HCT116 (cell line): ENCODE measurements at regions not wholly inside any gene's neighbourhood (a gene's known extent, or its start where the extent isn't known, plus 50 kb on each side); places are given as distances from the start of the nearest gene placed in this dataset.
A peak's percentile ranks its signal among the peaks of the same experiment; 100 is the strongest.

Source experiments
- ATAC-seq: fragments of 200-7000 bp; cut with Tn5 transposase; 2 replicates; pipeline ENCODE4 v1.9.1; 2020; ENCODE audit warnings: mild to moderate bottlenecking, moderate library complexity
- BruUV-seq: library from RNA; stranded (reverse); fragments of 400-500 nt; replicated peaks from 2 replicates; lab custom pipeline; 2021; lab: Mats Ljungman, UMichigan
- CTCF ChIA-PET: fragments of 300-600 bp; sonication (Branson Sonifier 250); formaldehyde crosslinking; loops from one replicate; lab custom pipeline; 2021; ENCODE audit warnings: antibody characterized with exemption; lab: Charles Lee
- POLR2A ChIA-PET: fragments of 300-600, 350-600 bp; sonication (Branson Sonifier 250); formaldehyde crosslinking; loops from one replicate; lab custom pipeline; 2021; ENCODE audit warnings: antibody characterized with exemption; lab: Charles Lee
- RAD21 ChIA-PET, 2 experiments: fragments of 300-600 bp; sonication (Branson Sonifier 250); formaldehyde crosslinking; loops; one replicate each; lab custom pipeline; 2023; ENCODE audit warnings: low total read pairs in 2 of 2; ENCODE audit not compliant: uncharacterized antibody in 2 of 2, unreplicated experiment in 2 of 2, low non-redundant PET in 1 of 2; lab: Charles Lee
- DNase-seq: peaks from one replicate; pipeline ENCODE4 v3.0.0-alpha.2; 2010; ENCODE audit warnings: low read depth, low spot score
- H2AFZ ChIP-seq: fragments of 200-600 bp; shearing (Covaris generic), sonication (generic); 2 replicates; pipeline ENCODE4 v1.6.1; 2017; ENCODE audit warnings: low read depth, mixed run types, mixed read lengths, antibody characterized with exemption, low read length; ENCODE audit not compliant: poor library complexity, severe bottlenecking
- H3K27ac ChIP-seq: 2 replicates; pipeline ENCODE4 v1.5.1; 2012; ENCODE audit warnings: low read depth, low read length
- H3K27me3 ChIP-seq: fragments of 200-600 bp; sonication (generic); 2 replicates; pipeline ENCODE4 v1.6.1; 2016; ENCODE audit warnings: mixed run types, low read length, mixed read lengths; ENCODE audit not compliant: insufficient read depth
- H3K36me3 ChIP-seq, 2 experiments: fragments of 200-500 bp in 1 of 2; fragments of 200-600 bp in 1 of 2; sonication (Bioruptor generic) in 1 of 2; sonication (generic) in 1 of 2; 2 replicates each; pipeline versions ENCODE4 v1.5.1 to v1.6.1; 2014 to 2016; ENCODE audit warnings: low read length in 2 of 2, inconsistent platforms in 1 of 2, mixed read lengths in 1 of 2, mixed run types in 1 of 2; ENCODE audit not compliant: insufficient read depth in 2 of 2, control insufficient read depth in 1 of 2
- H3K4me1 ChIP-seq, 2 experiments: fragments of 200-600 bp in 1 of 2; sonication (generic) in 1 of 2; 2 replicates each; pipeline versions ENCODE4 v1.5.1 to v1.6.1; 2012 to 2017; ENCODE audit warnings: low read length in 2 of 2, inconsistent platforms in 1 of 2, mild to moderate bottlenecking in 1 of 2, mixed read lengths in 1 of 2, mixed run types in 1 of 2, moderate library complexity in 1 of 2; ENCODE audit not compliant: insufficient read depth in 2 of 2, control insufficient read depth in 1 of 2
- H3K4me2 ChIP-seq: fragments of 200-600 bp; sonication (generic); 2 replicates; pipeline ENCODE4 v1.6.1; 2017; ENCODE audit warnings: mixed run types, low read length, mixed read lengths
- H3K4me3 ChIP-seq, 2 experiments: fragments of 200-600 bp in 1 of 2; sonication (generic) in 1 of 2; replicated peaks in 1 of 2; 2 replicates each; pipeline ENCODE4 v1.5.1; 2011 to 2016; ENCODE audit warnings: low read length in 2 of 2, control low read depth in 1 of 2, low read depth in 1 of 2, mild to moderate bottlenecking in 1 of 2, mixed read lengths in 1 of 2, mixed run types in 1 of 2
- H3K79me2 ChIP-seq: fragments of 200-600 bp; sonication (generic); 2 replicates; pipeline ENCODE4 v1.6.1; 2017; ENCODE audit warnings: mild to moderate bottlenecking, mixed run types, low read length, moderate library complexity, mixed read lengths; ENCODE audit not compliant: insufficient read depth
- H3K9ac ChIP-seq: fragments of 200-600 bp; sonication (generic); 2 replicates; pipeline ENCODE4 v1.6.1; 2016; ENCODE audit warnings: low read length, mixed read lengths
- H3K9me2 ChIP-seq: fragments of 200-600 bp; sonication (generic), shearing (Covaris generic); 2 replicates; pipeline ENCODE4 v1.6.1; 2017; ENCODE audit warnings: mixed run types, mild to moderate bottlenecking, moderate library complexity; ENCODE audit not compliant: insufficient read depth
- H3K9me3 ChIP-seq, 2 experiments: fragments of 200-500 bp in 1 of 2; fragments of 200-600 bp in 1 of 2; sonication (Bioruptor generic) in 1 of 2; sonication (generic) in 1 of 2; 2 replicates each; pipeline ENCODE4 v1.6.1; 2014 to 2017; ENCODE audit warnings: low read length in 2 of 2, mixed read lengths in 2 of 2, inconsistent platforms in 1 of 2, low read depth in 1 of 2, mild to moderate bottlenecking in 1 of 2, mixed run types in 1 of 2, moderate library complexity in 1 of 2; ENCODE audit not compliant: control insufficient read depth in 1 of 2, insufficient read depth in 1 of 2
- H4K20me1 ChIP-seq: fragments of 200-600 bp; sonication (generic), shearing (Covaris generic); 2 replicates; pipeline ENCODE4 v1.6.1; 2017; ENCODE audit warnings: mixed run types, mild to moderate bottlenecking, moderate library complexity; ENCODE audit not compliant: insufficient read depth
- EZH2 ChIP-seq: fragments of 200-600 bp; sonication (generic); IDR thresholded peaks from 2 replicates; pipeline ENCODE4 v1.6.1; 2017; ENCODE audit warnings: antibody characterized with exemption, mixed run types
- YY1 ChIP-seq: IDR thresholded peaks from 2 replicates; pipeline ENCODE4 v1.6.1; 2011; ENCODE audit warnings: low read length, low read depth, moderate library complexity, mild to moderate bottlenecking; ENCODE audit not compliant: insufficient replicate concordance; ENCODE audit errors: extremely low read depth
- intact Hi-C: fragments of 100-400 bp; cut with micrococcal nuclease; formaldehyde crosslinking; loops from 2 replicates; pipeline ENCODE4 v1.10.0; 2022
- TF ChIP-seq, protein P1 (sequence below): IDR thresholded peaks from 2 replicates; pipeline ENCODE4 v1.6.1; 2011; ENCODE audit warnings: mild to moderate bottlenecking, low read length, moderate library complexity; ENCODE audit not compliant: insufficient replicate concordance; ENCODE audit errors: extremely low read depth
- TF ChIP-seq, protein P2 (sequence below): IDR thresholded peaks from 2 replicates; pipeline ENCODE4 v1.6.1; 2012; ENCODE audit warnings: low read depth
- TF ChIP-seq, protein P3 (sequence below), 3 experiments: fragments of 200-600 bp in 1 of 3; sonication (generic) in 1 of 3; IDR thresholded peaks in 2 of 3; conservative IDR thresholded peaks in 1 of 3; 2 replicates each; pipeline ENCODE4 v1.5.1; 2012 to 2017; ENCODE audit warnings: low read depth in 2 of 3, low read length in 2 of 3, antibody characterized with exemption in 1 of 3, borderline replicate concordance in 1 of 3, control low read depth in 1 of 3, mild to moderate bottlenecking in 1 of 3, mixed read lengths in 1 of 3, mixed run types in 1 of 3, moderate library complexity in 1 of 3; ENCODE audit not compliant: insufficient read depth in 1 of 3

DNA sequence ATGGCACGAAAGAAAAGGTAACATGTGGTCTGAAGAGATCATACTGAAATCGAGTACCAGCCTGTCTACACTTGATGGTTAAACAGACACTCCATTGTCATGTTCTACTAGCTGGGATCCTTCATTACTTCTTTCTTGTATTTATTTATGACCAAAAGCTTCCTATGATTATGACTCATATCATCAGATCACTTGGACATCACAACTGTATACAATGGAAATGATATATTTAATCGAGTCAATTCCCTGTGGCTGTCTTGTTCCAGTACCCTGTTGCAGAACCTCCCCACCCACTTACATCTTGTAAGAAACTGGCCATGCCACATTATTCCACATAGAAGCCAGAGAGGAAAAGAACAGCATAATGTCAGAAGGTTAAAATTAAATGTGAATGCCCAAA, 358.9 kb downstream of the ZEB2 start:
- Histone ChIP-seq H3K27ac (no peak overlapping the region), H3K9me3 (no peaks in the 10 kb centered on the region), H3K79me2 (no peaks in the 10 kb centered on the region), H3K4me3 (no peak overlapping the region), H3K4me1 (no peaks in the 10 kb centered on the region), H3K27me3 (no peaks in the 10 kb centered on the region), H4K20me1 (no peaks in the 10 kb centered on the region), H2AFZ (no peak overlapping the region), H3K9ac (no peak overlapping the region), H3K36me3 (no peaks in the 10 kb centered on the region), H3K4me2 (no peak overlapping the region), H3K9me2 (peaks cover 5% of the 10 kb centered on the region)
- CTCF ChIA-PET: no interaction called here
- POLR2A ChIA-PET: no interaction called here
- TF ChIP-seq, protein P1, sequence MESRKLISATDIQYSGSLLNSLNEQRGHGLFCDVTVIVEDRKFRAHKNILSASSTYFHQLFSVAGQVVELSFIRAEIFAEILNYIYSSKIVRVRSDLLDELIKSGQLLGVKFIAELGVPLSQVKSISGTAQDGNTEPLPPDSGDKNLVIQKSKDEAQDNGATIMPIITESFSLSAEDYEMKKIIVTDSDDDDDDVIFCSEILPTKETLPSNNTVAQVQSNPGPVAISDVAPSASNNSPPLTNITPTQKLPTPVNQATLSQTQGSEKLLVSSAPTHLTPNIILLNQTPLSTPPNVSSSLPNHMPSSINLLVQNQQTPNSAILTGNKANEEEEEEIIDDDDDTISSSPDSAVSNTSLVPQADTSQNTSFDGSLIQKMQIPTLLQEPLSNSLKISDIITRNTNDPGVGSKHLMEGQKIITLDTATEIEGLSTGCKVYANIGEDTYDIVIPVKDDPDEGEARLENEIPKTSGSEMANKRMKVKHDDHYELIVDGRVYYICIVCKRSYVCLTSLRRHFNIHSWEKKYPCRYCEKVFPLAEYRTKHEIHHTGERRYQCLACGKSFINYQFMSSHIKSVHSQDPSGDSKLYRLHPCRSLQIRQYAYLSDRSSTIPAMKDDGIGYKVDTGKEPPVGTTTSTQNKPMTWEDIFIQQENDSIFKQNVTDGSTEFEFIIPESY: no peak
- DNase-seq: no peak
- no TSS peak for BruUV-seq
- no peak for ATAC-seq
- intact Hi-C loops: no loop called here
- RAD21 ChIA-PET: no interaction called here

DNA sequence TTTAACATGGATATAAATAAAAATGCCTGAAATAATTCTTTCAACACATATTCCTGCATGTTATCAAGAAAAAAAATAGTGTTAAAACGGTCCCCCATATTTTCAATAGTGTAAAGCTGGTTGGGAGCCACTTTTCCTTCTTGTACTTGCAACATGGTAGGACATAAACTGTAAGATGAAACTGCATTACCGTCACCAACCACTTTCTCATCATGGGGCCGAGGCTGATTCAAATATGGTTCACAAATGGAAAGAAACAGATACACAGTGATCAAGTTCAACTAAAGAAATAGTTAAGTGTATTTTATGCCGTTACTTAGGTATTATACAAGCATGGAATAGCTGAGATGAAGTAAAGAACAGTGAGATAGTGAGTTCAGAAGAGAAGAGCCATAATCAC, 360.7 kb downstream of the ZEB2 start:
- CTCF ChIA-PET: no interaction called here
- H3K9me2 ChIP-seq: peaks cover 5% of the 10 kb centered on the region
- H3K4me2 ChIP-seq: no peak overlapping the region
- intact Hi-C loops: no loop called here
- no peak for DNase-seq
- no TSS peak for BruUV-seq
- no peak overlapping the region for H3K9ac ChIP-seq
- H3K27me3 ChIP-seq: no peaks in the 10 kb centered on the region
- H4K20me1 ChIP-seq: no peaks in the 10 kb centered on the region
- no peaks in the 10 kb centered on the region for H3K4me1 ChIP-seq
- H2AFZ ChIP-seq: no peak overlapping the region
- ATAC-seq: no peak
- POLR2A ChIA-PET: no interaction called here
- H3K79me2 ChIP-seq: no peaks in the 10 kb centered on the region
- H3K36me3 ChIP-seq: no peaks in the 10 kb centered on the region
- H3K4me3 ChIP-seq: no peak overlapping the region
- H3K9me3 ChIP-seq: no peaks in the 10 kb centered on the region
- TF ChIP-seq, protein P2, sequence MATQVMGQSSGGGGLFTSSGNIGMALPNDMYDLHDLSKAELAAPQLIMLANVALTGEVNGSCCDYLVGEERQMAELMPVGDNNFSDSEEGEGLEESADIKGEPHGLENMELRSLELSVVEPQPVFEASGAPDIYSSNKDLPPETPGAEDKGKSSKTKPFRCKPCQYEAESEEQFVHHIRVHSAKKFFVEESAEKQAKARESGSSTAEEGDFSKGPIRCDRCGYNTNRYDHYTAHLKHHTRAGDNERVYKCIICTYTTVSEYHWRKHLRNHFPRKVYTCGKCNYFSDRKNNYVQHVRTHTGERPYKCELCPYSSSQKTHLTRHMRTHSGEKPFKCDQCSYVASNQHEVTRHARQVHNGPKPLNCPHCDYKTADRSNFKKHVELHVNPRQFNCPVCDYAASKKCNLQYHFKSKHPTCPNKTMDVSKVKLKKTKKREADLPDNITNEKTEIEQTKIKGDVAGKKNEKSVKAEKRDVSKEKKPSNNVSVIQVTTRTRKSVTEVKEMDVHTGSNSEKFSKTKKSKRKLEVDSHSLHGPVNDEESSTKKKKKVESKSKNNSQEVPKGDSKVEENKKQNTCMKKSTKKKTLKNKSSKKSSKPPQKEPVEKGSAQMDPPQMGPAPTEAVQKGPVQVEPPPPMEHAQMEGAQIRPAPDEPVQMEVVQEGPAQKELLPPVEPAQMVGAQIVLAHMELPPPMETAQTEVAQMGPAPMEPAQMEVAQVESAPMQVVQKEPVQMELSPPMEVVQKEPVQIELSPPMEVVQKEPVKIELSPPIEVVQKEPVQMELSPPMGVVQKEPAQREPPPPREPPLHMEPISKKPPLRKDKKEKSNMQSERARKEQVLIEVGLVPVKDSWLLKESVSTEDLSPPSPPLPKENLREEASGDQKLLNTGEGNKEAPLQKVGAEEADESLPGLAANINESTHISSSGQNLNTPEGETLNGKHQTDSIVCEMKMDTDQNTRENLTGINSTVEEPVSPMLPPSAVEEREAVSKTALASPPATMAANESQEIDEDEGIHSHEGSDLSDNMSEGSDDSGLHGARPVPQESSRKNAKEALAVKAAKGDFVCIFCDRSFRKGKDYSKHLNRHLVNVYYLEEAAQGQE: no peak
- no peak for TF ChIP-seq YY1
- TF ChIP-seq, protein P3, sequence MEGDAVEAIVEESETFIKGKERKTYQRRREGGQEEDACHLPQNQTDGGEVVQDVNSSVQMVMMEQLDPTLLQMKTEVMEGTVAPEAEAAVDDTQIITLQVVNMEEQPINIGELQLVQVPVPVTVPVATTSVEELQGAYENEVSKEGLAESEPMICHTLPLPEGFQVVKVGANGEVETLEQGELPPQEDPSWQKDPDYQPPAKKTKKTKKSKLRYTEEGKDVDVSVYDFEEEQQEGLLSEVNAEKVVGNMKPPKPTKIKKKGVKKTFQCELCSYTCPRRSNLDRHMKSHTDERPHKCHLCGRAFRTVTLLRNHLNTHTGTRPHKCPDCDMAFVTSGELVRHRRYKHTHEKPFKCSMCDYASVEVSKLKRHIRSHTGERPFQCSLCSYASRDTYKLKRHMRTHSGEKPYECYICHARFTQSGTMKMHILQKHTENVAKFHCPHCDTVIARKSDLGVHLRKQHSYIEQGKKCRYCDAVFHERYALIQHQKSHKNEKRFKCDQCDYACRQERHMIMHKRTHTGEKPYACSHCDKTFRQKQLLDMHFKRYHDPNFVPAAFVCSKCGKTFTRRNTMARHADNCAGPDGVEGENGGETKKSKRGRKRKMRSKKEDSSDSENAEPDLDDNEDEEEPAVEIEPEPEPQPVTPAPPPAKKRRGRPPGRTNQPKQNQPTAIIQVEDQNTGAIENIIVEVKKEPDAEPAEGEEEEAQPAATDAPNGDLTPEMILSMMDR (IDR thresholded peaks at IDR 0.05 in 2 of 3, conservative IDR thresholded peaks at IDR 0.05 in 1 of 3; ENCODE audit: borderline replicate concordance in 1 of 3, insufficient read depth in 1 of 3, low read depth in 2 of 3, low read length in 2 of 3): peak in 1 of 3 experiments; percentile 22; a peak in 2 of 6 replicates
- TF ChIP-seq EZH2: no peak
- RAD21 ChIA-PET: no interaction called here
- H3K27ac ChIP-seq: no peak overlapping the region
